GM21529 (cell line): ENCODE measurements at regions not wholly inside any gene's neighbourhood (a gene's known extent, or its start where the extent isn't known, plus 50 kb on each side); places are given as distances from the start of the nearest gene placed in this dataset.

Experiments
- ATAC-seq: cut with Tn5 transposase; IDR thresholded peaks from one replicate; pipeline ENCODE4 v1.9.1; 2021; ENCODE audit not compliant: unreplicated experiment

- ATAC-seq, result no peak
Observed at GRCh38 chr4:62209757-62210485, 1009.8 kb downstream of the ADGRL3 start.

GRCh38 chr4:62208921-62209320 is 1008.8 kb downstream of the ADGRL3 start:
- no peak for ATAC-seq

- no peak for ATAC-seq
Observed at GRCh38 chr4:62204136-62204535, 1004.0 kb downstream of the ADGRL3 start.

GRCh38 chr4:62199291-62199810 is 999.2 kb downstream of the ADGRL3 start:
- no peak for ATAC-seq

- no peak for ATAC-seq
Observed at GRCh38 chr4:62196338-62196737, 996.2 kb downstream of the ADGRL3 start.

GRCh38 chr4:62194342-62194741 is 994.2 kb downstream of the ADGRL3 start:
- ATAC-seq, result no peak

GRCh38 chr4:62193761-62194160 is 993.6 kb downstream of the ADGRL3 start:
- no peak for ATAC-seq

- ATAC-seq, result no peak
Observed at GRCh38 chr4:62191451-62192240, 991.5 kb downstream of the ADGRL3 start.

- no peak for ATAC-seq
Observed at GRCh38 chr4:62170235-62170634, 970.1 kb downstream of the ADGRL3 start.

- no peak for ATAC-seq
Observed at GRCh38 chr4:62168681-62169080, 968.6 kb downstream of the ADGRL3 start.

- ATAC-seq, result no peak
Observed at GRCh38 chr4:62162606-62163005, 962.5 kb downstream of the ADGRL3 start.

- no peak for ATAC-seq
Observed at GRCh38 chr4:62161446-62161845, 961.3 kb downstream of the ADGRL3 start.

- ATAC-seq, result no peak
Observed at GRCh38 chr4:62159876-62160275, 959.8 kb downstream of the ADGRL3 start.

- ATAC-seq, result no peak
Observed at GRCh38 chr4:62159306-62159705, 959.2 kb downstream of the ADGRL3 start.

GRCh38 chr4:62156205-62156604 is 956.1 kb downstream of the ADGRL3 start:
- ATAC-seq, result no peak

GRCh38 chr4:62145276-62145675 is 945.1 kb downstream of the ADGRL3 start:
- ATAC-seq, result no peak

- no peak for ATAC-seq
Observed at GRCh38 chr4:62144431-62144830, 944.3 kb downstream of the ADGRL3 start.

GRCh38 chr4:62135565-62136156 is 935.5 kb downstream of the ADGRL3 start:
- no peak for ATAC-seq

GRCh38 chr4:62133977-62134376 is 933.9 kb downstream of the ADGRL3 start:
- no peak for ATAC-seq

- ATAC-seq, result no peak
Observed at GRCh38 chr4:62133101-62133897, 933.2 kb downstream of the ADGRL3 start.

- no peak for ATAC-seq
Observed at GRCh38 chr4:62131049-62131448, 930.9 kb downstream of the ADGRL3 start.
